ENCODE measurements at regions not wholly inside any gene's neighbourhood (a gene's known extent, or its start where the extent isn't known, plus 50 kb on each side); places are given as distances from the start of the nearest gene placed in this dataset.

- no peak for DNase-seq (ENCODE audit: low read depth, low spot score)
Measured at GRCh38 chr12:13764748-13765147, 216.7 kb downstream of the GRIN2B start.

- no peak for DNase-seq (ENCODE audit: low read depth, low spot score)
Measured at GRCh38 chr12:13749389-13749788, 232.0 kb downstream of the GRIN2B start.

GRCh38 chr12:13745111-13745860, 236.1 kb downstream of the GRIN2B start:
- DNase-seq (ENCODE audit: low read depth, low spot score) = no peak

GRCh38 chr12:13744561-13744960, 236.8 kb downstream of the GRIN2B start:
- DNase-seq (ENCODE audit: low read depth, low spot score) = no peak

DNA sequence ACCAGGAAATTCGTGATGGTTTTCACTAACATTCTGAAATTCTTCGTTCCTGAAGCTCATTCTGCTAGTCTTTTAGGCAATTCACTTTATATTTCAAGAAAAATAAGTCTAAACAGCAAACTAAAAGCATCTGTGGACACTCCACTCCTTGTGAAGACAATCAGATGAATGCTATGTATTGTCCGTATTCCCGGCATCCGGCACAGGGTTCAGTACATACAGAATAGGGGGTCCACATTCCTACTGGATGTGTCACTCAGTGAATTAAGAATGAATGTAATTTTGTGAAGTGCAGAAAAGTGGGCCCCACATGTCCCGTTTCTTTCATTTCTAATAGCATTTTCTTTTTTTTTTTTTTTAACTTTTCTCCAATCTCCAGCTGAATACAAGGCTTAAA, 241.3 kb downstream of the GRIN2B start:
- no peak for DNase-seq (ENCODE audit: low read depth, low spot score)

- no peak for DNase-seq (ENCODE audit: low read depth, low spot score)
Measured at GRCh38 chr12:13735734-13736133, 245.7 kb downstream of the GRIN2B start.

GRCh38 chr12:13734584-13735152, 246.7 kb downstream of the GRIN2B start:
- DNase-seq (ENCODE audit: low read depth, low spot score) = no peak

GRCh38 chr12:13727707-13728195, 253.7 kb downstream of the GRIN2B start:
- DNase-seq (ENCODE audit: low read depth, low spot score) = no peak

GRCh38 chr12:13725049-13725448, 256.4 kb downstream of the GRIN2B start:
- DNase-seq (ENCODE audit: low read depth, low spot score) = no peak

- no peak for DNase-seq (ENCODE audit: low read depth, low spot score)
Measured at GRCh38 chr12:13724136-13724535, 257.3 kb downstream of the GRIN2B start.

DNA sequence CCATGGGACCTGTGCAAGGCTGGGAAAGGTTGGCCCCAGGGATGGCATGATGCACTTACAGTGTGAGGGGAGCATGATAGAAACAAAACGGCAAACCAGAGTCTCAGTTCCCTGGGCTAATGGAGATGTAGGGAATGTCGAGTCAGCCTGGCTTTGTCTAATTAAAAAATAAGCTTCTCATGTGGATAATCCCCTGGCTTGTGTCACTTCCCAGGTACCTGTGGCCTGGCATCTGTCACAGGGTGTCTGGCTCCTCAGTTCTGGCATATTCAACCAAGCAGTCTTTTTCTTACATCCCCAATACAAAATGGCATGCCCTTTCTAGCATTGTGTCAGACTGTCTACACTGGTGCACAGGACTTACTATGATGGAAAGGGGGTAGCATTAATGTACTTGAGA, 261.4 kb downstream of the GRIN2B start:
- DNase-seq (ENCODE audit: low read depth, low spot score) = no peak

GRCh38 chr12:13718271-13718670, 263.1 kb downstream of the GRIN2B start:
- no peak for DNase-seq (ENCODE audit: low read depth, low spot score)

DNA sequence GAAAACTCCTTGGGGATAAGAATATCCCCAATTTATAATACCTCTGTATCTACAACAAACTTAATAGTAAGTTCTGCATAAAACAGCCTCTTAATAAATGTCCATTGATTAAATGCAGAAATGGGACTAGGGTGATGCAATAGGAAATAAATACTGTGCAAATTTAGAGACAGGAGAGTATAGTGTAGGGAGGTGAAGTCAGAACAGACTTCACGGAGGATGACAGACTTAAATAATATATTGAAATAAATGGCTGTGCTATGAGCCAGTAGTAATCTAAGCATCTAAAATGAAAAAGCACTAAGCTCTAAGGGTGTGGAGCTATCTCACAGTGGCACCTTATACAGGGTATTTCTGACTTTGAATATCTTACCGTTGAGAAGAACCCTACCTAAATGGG, 265.3 kb downstream of the GRIN2B start:
- DNase-seq (ENCODE audit: low read depth, low spot score) = no peak

- no peak for DNase-seq (ENCODE audit: low read depth, low spot score)
Measured at GRCh38 chr12:13713556-13714410, 267.6 kb downstream of the GRIN2B start.

DNA sequence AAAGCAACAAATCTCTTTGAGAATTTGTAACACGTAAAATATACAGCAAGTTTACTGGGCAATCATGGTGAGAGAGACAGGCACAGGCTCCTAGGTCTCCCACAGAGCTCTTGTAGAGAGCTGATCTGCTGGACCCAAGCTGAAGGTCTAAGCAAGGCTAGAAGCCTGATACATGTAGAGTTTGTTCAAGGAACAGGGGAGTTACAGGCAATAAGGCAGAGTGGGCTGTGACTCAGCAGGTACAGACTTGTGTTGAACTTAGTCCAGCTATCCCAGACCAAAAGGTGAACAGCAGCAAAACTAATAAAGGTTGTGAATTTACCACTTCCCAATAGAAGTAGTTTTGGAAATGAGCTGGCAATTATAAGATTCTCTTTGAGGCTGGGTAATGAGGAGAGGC, 273.6 kb downstream of the GRIN2B start:
- DNase-seq (ENCODE audit: low read depth, low spot score) = no peak

DNA sequence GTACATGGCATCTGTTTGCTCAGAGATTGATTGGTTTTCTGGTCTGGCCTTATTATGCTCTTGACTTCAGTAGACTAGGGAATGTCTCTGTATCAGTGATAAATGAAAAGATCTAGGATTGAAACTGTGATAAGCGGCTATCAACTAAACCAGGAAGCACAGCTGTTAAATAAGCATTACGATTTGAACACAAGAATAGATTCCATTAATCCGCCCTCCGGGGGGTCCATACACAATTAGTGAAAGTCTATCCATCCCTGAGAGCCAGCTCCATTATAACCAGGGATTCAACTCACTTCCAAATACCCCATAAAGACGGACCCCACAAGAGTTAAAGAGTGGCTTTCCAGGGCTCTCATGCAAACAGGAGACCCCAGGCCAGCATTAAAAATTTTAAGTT, 279.0 kb downstream of the GRIN2B start:
- no peak for DNase-seq (ENCODE audit: low read depth, low spot score)

- no peak for DNase-seq (ENCODE audit: low read depth, low spot score)
Measured at GRCh38 chr12:13701502-13701901, 279.9 kb downstream of the GRIN2B start.

DNA sequence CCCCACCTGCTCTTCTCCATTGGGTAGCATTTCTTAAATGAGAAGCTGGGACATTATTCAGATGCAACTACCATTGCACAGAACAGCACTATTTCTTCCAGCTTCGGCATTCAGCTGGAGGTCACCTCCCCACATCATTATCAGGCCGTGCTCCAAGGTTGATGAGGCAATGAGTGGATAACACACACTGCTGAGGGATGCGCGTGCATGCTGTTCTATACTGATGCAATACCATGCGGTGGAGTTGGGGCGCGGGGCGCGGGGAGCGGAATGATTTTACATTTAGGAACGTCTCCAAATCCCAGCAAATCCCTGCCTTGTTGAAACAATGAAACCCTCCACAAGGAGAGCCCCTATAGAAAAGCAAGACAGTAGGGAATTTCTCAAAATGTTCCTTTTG, 283.4 kb downstream of the GRIN2B start:
- no peak for DNase-seq (ENCODE audit: low read depth, low spot score)

- no peak for DNase-seq (ENCODE audit: low read depth, low spot score)
Measured at GRCh38 chr12:13695781-13696180, 285.6 kb downstream of the GRIN2B start.

DNA sequence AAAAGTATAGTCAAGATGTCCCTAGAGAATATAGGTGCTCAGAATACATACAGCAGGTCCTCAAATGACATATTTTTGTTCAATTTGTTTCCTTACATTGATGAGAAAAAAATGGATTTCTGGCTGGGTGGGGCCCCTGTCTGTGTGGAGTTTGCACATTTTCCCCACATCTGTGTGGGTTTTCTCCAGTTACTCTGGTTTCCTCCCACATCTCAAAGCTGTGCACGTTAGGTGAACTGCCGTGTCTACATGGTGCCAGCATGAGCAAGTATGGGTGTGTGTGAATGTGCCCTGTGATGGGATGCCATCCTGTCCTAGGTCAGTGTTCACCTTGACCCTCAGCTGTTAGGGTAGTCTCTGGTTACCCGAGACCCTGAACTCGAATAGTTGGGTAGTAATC, 289.1 kb downstream of the GRIN2B start:
- no peak for DNase-seq (ENCODE audit: low read depth, low spot score)

- no peak for DNase-seq (ENCODE audit: low read depth, low spot score)
Measured at GRCh38 chr12:13691598-13691997, 289.8 kb downstream of the GRIN2B start.

GRCh38 chr12:13687633-13688032, 293.8 kb downstream of the GRIN2B start:
- DNase-seq (ENCODE audit: low read depth, low spot score) = no peak

DNA sequence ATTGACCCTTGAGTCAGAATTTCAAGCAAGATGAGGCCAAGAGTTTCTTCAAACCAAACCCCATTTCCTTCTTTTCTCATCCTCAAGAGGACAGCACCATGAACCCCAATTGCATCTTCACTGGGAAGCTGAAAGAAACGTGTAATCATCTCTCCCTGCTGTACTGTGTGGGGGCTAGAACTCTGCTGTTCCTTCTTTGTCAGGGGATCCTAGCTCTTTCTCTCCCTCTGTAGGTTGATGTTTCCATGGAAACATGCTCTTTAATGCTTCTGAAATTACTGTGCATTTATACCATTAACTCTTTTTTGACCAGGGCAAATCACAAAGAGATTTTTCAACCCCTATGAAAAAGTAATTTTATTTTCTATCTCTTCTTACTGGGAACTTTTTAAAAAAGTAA, 295.1 kb downstream of the GRIN2B start:
- DNase-seq (ENCODE audit: low read depth, low spot score) = no peak

All from activated CD4-positive, CD25-positive, alpha-beta regulatory T cell treated with anti-CD3 and anti-CD28 coated beads, Interleukin-2, amount 50 U/mL, for 16 hours (primary cell).